Thyroid gland (tissue), 4 donors: ENCODE measurements at regions not wholly inside any gene's neighbourhood (a gene's known extent, or its start where the extent isn't known, plus 50 kb on each side); places are given as distances from the start of the nearest gene placed in this dataset.

Experiments
- DNase-seq, 2 donors: peaks; one replicate each; pipeline ENCODE4 v3.0.0-alpha.2; 2019
- H3K27ac ChIP-seq, 3 donors: fragments of 200-600 bp; sonication (generic); 1 replicate in 2 of 3; 2 replicates in 1 of 3; pipeline ENCODE4 v1.5.1; 2016 to 2019; ENCODE audit warnings: mild to moderate bottlenecking in 1 of 3, moderate library complexity in 1 of 3
- H3K27me3 ChIP-seq: fragments of 200-600 bp; sonication (generic); one replicate; pipeline ENCODE4 v1.5.1; 2019
- H3K36me3 ChIP-seq, 2 donors: fragments of 200-600 bp; sonication (generic); one replicate each; pipeline ENCODE4 v1.5.1; 2016 to 2019
- H3K4me1 ChIP-seq, 2 donors: fragments of 200-600 bp; sonication (generic); one replicate each; pipeline ENCODE4 v1.5.1; 2017 to 2019
- H3K4me3 ChIP-seq, 3 donors: fragments of 200-600 bp; sonication (generic); replicated peaks in 1 of 3; 1 replicate in 2 of 3; 2 replicates in 1 of 3; pipeline ENCODE4 v1.5.1; 2016; ENCODE audit warnings: mild to moderate bottlenecking in 1 of 3
- H3K9me3 ChIP-seq: fragments of 200-600 bp; sonication (generic); one replicate; pipeline ENCODE4 v1.5.1; 2017
- CTCF ChIP-seq, 6 experiments: fragments of 200-600 bp in 3 of 6; fragments of 450-650 bp in 3 of 6; sonication (generic) in 3 of 6; IDR thresholded peaks; one replicate each; pipeline ENCODE4 v1.5.1; 2016 to 2019; ENCODE audit warnings: antibody characterized with exemption in 6 of 6, mild to moderate bottlenecking in 2 of 6, inconsistent platforms in 1 of 6, moderate library complexity in 1 of 6
- POLR2A ChIP-seq, 2 donors: fragments of 450-650 bp; IDR thresholded peaks; one replicate each; pipeline ENCODE4 v1.6.1; 2017; ENCODE audit warnings: antibody characterized with exemption in 2 of 2, mild to moderate bottlenecking in 2 of 2, moderate library complexity in 1 of 2
- WGBS, 2 donors: methylation state at CpG; one replicate each; pipeline ENCODE4 v1.1.5; 2017; 5-methylcytosine and 5-hydroxymethylcytosine counted together
- intact Hi-C: fragments of 100-400 bp; cut with DNase I; formaldehyde crosslinking; loops from one replicate; pipeline ENCODE4 v1.15.1; 2023

GRCh38 chr3:31172336-31172735 lies 277.9 kb upstream of the GADL1 start:
- H3K4me1 ChIP-seq: peaks cover 6 to 9% of the 10 kb centered on the region in 2 donors
- 83 to 88% methylated on average over 4 of the region's 4 CpGs for WGBS, 2 donors
- no peak overlapping the region for H3K27ac ChIP-seq

GRCh38 chr3:31173118-31173718 lies 278.8 kb upstream of the GADL1 start:
- H3K36me3 ChIP-seq: no peaks in the 10 kb centered on the region
- no peaks in the 10 kb centered on the region for H3K9me3 ChIP-seq
- no peaks in the 10 kb centered on the region for H3K27me3 ChIP-seq
- intact Hi-C loops: no loop called here
- TF ChIP-seq CTCF (IDR thresholded peaks at IDR 0.05) (no peak), POLR2A (IDR thresholded peaks at IDR 0.05) (no peak)
- no peak overlapping the region for H3K27ac ChIP-seq
- 83 to 96% methylated on average over 1 of the region's 1 CpG for WGBS, 2 donors
- no peak for DNase-seq
- H3K4me3 ChIP-seq: no peak overlapping the region
- peaks cover 4 to 5% of the 10 kb centered on the region in 2 donors for H3K4me1 ChIP-seq

More at GRCh38 chr3:31172336-31172735, 277.9 kb upstream of the GADL1 start:
- no peak for DNase-seq
- Histone ChIP-seq H3K4me3 (no peak overlapping the region), H3K9me3 (no peaks in the 10 kb centered on the region), H3K27me3 (no peaks in the 10 kb centered on the region), H3K36me3 (no peaks in the 10 kb centered on the region)
- intact Hi-C loops: no loop called here
- TF ChIP-seq POLR2A (IDR thresholded peaks at IDR 0.05) (no peak), CTCF (IDR thresholded peaks at IDR 0.05) (no peak)

- no peak for DNase-seq
- H3K9me3 ChIP-seq: no peaks in the 10 kb centered on the region
- peaks cover 0 to 4% of the 10 kb centered on the region in 2 donors for H3K4me1 ChIP-seq
- TF ChIP-seq CTCF (IDR thresholded peaks at IDR 0.05) (no peak), POLR2A (IDR thresholded peaks at IDR 0.05) (no peak)
- intact Hi-C loops: no loop called here
- H3K4me3 ChIP-seq: no peak overlapping the region
- no peaks in the 10 kb centered on the region for H3K27me3 ChIP-seq
- no peak overlapping the region for H3K27ac ChIP-seq
- H3K36me3 ChIP-seq: no peaks in the 10 kb centered on the region
- WGBS, 2 donors: 69 to 90% methylated on average over 3 of the region's 3 CpGs
Measured at GRCh38 chr3:31174079-31174478, 279.6 kb upstream of the GADL1 start.

- Histone ChIP-seq H3K4me3 (no peak overlapping the region), H3K9me3 (no peaks in the 10 kb centered on the region), H3K4me1 (no peaks in the 10 kb centered on the region), H3K36me3 (no peaks in the 10 kb centered on the region), H3K27ac (no peak overlapping the region), H3K27me3 (no peaks in the 10 kb centered on the region)
- DNase-seq: no peak
- TF ChIP-seq CTCF (IDR thresholded peaks at IDR 0.05) (no peak), POLR2A (IDR thresholded peaks at IDR 0.05) (no peak)
- intact Hi-C loops: no loop called here
- WGBS, 2 donors: 93 to 98% methylated on average over 3 of the region's 3 CpGs
Measured at GRCh38 chr3:31176045-31176444, 281.6 kb upstream of the GADL1 start.

GRCh38 chr3:31178467-31178866 lies 284.0 kb upstream of the GADL1 start:
- Histone ChIP-seq H3K9me3 (no peaks in the 10 kb centered on the region), H3K27me3 (no peaks in the 10 kb centered on the region), H3K36me3 (no peaks in the 10 kb centered on the region), H3K27ac (no peak overlapping the region), H3K4me1 (no peaks in the 10 kb centered on the region), H3K4me3 (no peak overlapping the region)
- WGBS, 2 donors: 75 to 91% methylated on average over 4 of the region's 4 CpGs
- DNase-seq: no peak
- TF ChIP-seq POLR2A (IDR thresholded peaks at IDR 0.05) (no peak), CTCF (IDR thresholded peaks at IDR 0.05) (no peak)
- intact Hi-C loops: no loop called here
